ENCODE measurements at regions not wholly inside any gene's neighbourhood (a gene's known extent, or its start where the extent isn't known, plus 50 kb on each side); places are given as distances from the start of the nearest gene placed in this dataset.

DNA sequence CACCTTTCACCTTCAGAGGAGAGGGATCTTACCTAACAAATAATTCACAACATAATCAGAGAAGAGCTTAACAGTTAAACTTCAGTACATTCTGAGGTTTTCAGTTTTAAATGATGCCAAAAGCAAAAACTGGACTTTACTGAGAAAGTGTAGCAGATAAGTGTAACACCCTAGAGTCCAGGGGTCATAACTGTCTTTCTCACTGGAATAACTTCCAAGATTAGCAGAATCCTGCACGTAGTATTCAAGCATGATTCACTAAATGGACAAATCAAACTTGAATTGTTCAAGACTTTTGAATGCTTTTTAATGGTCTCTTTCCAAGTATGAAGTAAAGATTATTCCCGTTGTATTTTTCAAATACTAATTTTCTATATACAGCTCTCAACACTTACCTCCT is 180.1 kb upstream of the NREP start:
- TF ChIP-seq, protein P1, sequence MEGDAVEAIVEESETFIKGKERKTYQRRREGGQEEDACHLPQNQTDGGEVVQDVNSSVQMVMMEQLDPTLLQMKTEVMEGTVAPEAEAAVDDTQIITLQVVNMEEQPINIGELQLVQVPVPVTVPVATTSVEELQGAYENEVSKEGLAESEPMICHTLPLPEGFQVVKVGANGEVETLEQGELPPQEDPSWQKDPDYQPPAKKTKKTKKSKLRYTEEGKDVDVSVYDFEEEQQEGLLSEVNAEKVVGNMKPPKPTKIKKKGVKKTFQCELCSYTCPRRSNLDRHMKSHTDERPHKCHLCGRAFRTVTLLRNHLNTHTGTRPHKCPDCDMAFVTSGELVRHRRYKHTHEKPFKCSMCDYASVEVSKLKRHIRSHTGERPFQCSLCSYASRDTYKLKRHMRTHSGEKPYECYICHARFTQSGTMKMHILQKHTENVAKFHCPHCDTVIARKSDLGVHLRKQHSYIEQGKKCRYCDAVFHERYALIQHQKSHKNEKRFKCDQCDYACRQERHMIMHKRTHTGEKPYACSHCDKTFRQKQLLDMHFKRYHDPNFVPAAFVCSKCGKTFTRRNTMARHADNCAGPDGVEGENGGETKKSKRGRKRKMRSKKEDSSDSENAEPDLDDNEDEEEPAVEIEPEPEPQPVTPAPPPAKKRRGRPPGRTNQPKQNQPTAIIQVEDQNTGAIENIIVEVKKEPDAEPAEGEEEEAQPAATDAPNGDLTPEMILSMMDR (conservative IDR thresholded peaks at IDR 0.05; ENCODE audit: low read depth, low read length): no peak
- TF ChIP-seq EZH2 (IDR thresholded peaks at IDR 0.05; ENCODE audit: borderline replicate concordance, low read depth, low read length, poor library complexity, severe bottlenecking): no peak

All from A673 (cell line).